ENCODE measurements at regions not wholly inside any gene's neighbourhood (a gene's known extent, or its start where the extent isn't known, plus 50 kb on each side); places are given as distances from the start of the nearest gene placed in this dataset.
"Not testable (repeated sequence)": the region's sequence is repeated elsewhere in the genome, so short reads cannot be mapped to it uniquely, and the experiment has no call there.

DNA sequence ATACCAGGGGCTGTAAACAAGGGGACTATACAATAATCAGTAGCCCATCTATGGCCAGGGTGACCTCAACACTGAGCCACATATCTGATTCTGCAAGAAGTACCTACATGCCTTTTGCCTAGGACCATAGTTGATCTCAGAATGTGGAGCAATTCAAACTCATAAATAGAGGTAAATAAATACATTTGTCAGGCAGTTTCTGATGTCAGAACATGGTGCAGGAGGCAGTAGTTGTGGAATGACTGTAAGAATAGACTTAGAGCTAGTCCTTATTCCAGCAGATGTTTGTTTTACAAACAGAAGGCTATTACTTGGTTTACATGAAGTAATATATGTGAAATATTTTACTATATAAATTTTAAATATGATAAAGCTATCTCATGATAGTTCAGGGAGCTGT lies 330.7 kb upstream of the DAB2 start:
- no peaks in the 10 kb centered on the region for H3K36me3 ChIP-seq (ENCODE audit: low read depth, missing control alignments)
- H3K27me3 ChIP-seq: no peaks in the 10 kb centered on the region
- H3K27ac ChIP-seq: no peak overlapping the region
- no peak overlapping the region for H3K4me3 ChIP-seq
- intact Hi-C loops (cut with DNase I; ENCODE audit: low total_unique reads): no loop called here
- TF ChIP-seq, protein P1, sequence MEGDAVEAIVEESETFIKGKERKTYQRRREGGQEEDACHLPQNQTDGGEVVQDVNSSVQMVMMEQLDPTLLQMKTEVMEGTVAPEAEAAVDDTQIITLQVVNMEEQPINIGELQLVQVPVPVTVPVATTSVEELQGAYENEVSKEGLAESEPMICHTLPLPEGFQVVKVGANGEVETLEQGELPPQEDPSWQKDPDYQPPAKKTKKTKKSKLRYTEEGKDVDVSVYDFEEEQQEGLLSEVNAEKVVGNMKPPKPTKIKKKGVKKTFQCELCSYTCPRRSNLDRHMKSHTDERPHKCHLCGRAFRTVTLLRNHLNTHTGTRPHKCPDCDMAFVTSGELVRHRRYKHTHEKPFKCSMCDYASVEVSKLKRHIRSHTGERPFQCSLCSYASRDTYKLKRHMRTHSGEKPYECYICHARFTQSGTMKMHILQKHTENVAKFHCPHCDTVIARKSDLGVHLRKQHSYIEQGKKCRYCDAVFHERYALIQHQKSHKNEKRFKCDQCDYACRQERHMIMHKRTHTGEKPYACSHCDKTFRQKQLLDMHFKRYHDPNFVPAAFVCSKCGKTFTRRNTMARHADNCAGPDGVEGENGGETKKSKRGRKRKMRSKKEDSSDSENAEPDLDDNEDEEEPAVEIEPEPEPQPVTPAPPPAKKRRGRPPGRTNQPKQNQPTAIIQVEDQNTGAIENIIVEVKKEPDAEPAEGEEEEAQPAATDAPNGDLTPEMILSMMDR (IDR thresholded peaks at IDR 0.05): no peak
- no peak for TF ChIP-seq POLR2A (IDR thresholded peaks at IDR 0.05)
- H3K4me1 ChIP-seq: no peaks in the 10 kb centered on the region
- no peak for DNase-seq
- no peaks in the 10 kb centered on the region for H3K9me3 ChIP-seq

DNA sequence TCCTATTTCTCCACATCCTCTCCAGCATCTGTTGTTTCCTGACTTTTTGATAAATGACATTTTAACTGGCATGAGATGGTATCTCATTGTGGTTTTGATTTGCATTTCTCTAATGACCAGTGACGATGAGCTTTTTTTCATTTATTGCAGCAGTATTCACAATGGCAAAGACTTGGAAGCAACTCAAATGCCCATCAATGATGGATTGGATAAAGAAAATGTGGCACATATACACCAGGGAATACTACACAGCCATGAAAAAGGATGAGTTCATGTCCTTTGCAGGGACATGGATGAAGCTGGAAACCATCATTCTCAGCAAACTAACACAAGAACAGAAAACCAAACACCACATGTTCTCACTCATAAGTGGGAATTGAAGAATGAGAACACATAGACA lies 329.0 kb upstream of the DAB2 start:
- WGBS, 2 donors: 92 to 93% methylated on average over 1 of the region's 1 CpG
- H3K4me3 ChIP-seq; H3K9me3 ChIP-seq; H3K27ac ChIP-seq; DNase-seq; H3K36me3 ChIP-seq (ENCODE audit: low read depth, missing control alignments); H3K4me1 ChIP-seq; intact Hi-C loops (cut with DNase I; ENCODE audit: low total_unique reads); H3K27me3 ChIP-seq: not testable (repeated sequence)

DNA sequence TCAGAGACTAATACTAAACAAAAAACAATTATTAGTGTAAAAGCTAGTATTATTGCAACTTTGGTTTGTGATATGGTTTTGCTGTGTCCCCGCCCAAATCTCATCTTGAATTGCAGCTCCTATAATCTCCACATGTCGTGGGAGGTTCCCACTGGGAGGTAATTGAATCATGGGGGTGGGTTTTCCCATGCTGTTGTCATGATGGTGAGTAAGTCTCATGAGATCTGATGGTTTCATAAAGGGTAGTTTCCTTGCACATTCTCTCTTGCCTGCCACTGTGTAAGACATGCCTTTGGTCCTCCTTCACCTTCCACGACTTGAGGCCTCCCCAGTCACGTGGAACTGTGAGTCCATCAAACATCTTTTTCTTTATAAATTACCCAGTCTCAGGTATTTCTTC lies 325.9 kb upstream of the DAB2 start:
- Histone ChIP-seq H3K9me3 (no peaks in the 10 kb centered on the region), H3K27ac (no peak overlapping the region), H3K27me3 (no peaks in the 10 kb centered on the region), H3K4me3 (no peak overlapping the region), H3K4me1 (no peaks in the 10 kb centered on the region), H3K36me3 (ENCODE audit: low read depth, missing control alignments) (no peaks in the 10 kb centered on the region)
- no peak for DNase-seq
- 92 to 95% methylated on average over 4 of the region's 4 CpGs for WGBS, 2 donors
- no peak for TF ChIP-seq POLR2A (IDR thresholded peaks at IDR 0.05)
- TF ChIP-seq, protein P1 (IDR thresholded peaks at IDR 0.05): no peak
- intact Hi-C loops (cut with DNase I; ENCODE audit: low total_unique reads): no loop called here

DNA sequence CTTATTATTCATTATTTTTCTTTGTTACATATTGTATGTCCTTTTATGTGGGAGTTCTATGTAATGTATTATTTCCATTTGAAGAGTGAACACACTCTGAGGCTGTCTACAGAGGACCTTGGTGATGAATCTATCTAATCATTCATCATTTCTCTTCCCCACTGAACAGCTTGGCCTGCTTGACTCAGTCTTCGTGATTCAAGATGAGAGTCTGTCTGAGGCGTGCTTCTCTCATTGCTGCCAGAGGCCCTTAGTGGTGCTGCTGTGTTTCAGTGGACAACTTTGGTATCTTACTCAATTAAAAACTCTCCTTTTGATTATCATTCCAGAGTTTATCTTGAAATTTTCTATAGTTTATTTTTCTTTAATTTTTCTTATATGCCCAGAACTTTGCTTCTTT lies 318.1 kb upstream of the DAB2 start:
- intact Hi-C loops (cut with DNase I; ENCODE audit: low total_unique reads): no loop called here
- WGBS, 2 donors: 74 to 80% methylated on average over 2 of the region's 2 CpGs
- H3K27me3 ChIP-seq: no peaks in the 10 kb centered on the region
- H3K4me1 ChIP-seq: no peaks in the 10 kb centered on the region
- H3K9me3 ChIP-seq: no peaks in the 10 kb centered on the region
- H3K4me3 ChIP-seq: no peak overlapping the region
- H3K36me3 ChIP-seq (ENCODE audit: low read depth, missing control alignments): no peaks in the 10 kb centered on the region
- DNase-seq: no peak
- no peak overlapping the region for H3K27ac ChIP-seq
- TF ChIP-seq, protein P1 (IDR thresholded peaks at IDR 0.05): no peak
- TF ChIP-seq POLR2A (IDR thresholded peaks at IDR 0.05): no peak

DNA sequence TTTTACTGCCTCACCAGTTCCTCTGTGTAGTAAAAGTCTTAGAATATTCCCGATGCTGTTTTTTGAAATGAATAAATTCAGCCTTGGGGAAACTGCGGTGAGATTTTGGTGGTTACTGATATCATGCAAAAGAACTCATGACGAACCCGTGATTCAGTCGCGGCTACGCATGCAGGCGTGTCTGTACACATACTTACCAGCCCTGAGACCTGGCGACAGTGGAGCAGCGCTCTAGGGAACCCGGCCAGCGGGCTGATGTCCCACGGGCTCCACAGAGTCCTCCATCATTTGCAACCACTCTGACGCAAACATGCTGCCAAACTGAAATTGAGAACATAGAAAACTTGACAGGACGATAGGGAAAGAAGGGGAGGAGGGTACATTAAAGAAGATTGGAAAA lies 315.6 kb upstream of the DAB2 start:
- Histone ChIP-seq H3K4me3 (no peak overlapping the region), H3K27me3 (no peaks in the 10 kb centered on the region), H3K4me1 (no peaks in the 10 kb centered on the region), H3K36me3 (ENCODE audit: low read depth, missing control alignments) (no peaks in the 10 kb centered on the region), H3K9me3 (no peaks in the 10 kb centered on the region), H3K27ac (no peak overlapping the region)
- TF ChIP-seq, protein P1 (IDR thresholded peaks at IDR 0.05): no peak
- no peak for TF ChIP-seq POLR2A (IDR thresholded peaks at IDR 0.05)
- 67 to 78% methylated on average over 15 of the region's 15 CpGs for WGBS, 2 donors
- intact Hi-C loops (cut with DNase I; ENCODE audit: low total_unique reads): no loop called here
- no peak for DNase-seq

Data from testis (tissue), 2 donors.